ENCODE measurements at regions not wholly inside any gene's neighbourhood (a gene's known extent, or its start where the extent isn't known, plus 50 kb on each side); places are given as distances from the start of the nearest gene placed in this dataset.

DNA sequence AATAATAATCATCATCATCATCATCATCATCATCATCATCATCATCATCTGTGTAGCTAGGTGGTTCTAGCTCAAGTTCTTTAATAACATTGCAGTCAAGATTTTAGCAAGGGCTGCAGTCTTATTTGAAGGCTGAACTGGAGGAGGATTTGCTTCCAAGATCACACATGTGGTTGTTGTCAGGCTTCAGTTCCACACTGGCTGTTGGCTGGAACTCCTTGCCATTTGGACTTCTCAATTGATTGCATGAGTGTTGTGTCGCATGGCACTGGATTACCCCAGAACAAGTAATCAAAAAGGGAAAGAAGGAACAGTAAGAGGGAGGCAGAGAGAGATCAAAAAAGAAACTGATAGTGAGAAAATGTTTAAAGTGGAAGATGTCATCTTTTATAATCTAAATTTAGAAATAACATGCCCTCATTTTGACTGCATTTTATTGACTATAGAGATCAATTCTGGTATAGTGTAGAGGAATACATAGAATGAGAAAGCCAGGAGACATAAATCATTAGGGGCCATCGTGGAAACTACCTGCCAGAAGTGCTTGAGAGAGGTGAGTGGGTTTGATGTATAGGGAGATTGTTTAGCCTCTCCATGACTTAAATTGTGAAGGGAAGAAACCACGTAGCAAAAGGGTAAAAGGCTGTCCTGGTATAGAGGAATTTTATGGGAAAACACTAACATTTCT is 346.6 kb upstream of the RBMS3 start (continued):
- TF ChIP-seq, protein P1, sequence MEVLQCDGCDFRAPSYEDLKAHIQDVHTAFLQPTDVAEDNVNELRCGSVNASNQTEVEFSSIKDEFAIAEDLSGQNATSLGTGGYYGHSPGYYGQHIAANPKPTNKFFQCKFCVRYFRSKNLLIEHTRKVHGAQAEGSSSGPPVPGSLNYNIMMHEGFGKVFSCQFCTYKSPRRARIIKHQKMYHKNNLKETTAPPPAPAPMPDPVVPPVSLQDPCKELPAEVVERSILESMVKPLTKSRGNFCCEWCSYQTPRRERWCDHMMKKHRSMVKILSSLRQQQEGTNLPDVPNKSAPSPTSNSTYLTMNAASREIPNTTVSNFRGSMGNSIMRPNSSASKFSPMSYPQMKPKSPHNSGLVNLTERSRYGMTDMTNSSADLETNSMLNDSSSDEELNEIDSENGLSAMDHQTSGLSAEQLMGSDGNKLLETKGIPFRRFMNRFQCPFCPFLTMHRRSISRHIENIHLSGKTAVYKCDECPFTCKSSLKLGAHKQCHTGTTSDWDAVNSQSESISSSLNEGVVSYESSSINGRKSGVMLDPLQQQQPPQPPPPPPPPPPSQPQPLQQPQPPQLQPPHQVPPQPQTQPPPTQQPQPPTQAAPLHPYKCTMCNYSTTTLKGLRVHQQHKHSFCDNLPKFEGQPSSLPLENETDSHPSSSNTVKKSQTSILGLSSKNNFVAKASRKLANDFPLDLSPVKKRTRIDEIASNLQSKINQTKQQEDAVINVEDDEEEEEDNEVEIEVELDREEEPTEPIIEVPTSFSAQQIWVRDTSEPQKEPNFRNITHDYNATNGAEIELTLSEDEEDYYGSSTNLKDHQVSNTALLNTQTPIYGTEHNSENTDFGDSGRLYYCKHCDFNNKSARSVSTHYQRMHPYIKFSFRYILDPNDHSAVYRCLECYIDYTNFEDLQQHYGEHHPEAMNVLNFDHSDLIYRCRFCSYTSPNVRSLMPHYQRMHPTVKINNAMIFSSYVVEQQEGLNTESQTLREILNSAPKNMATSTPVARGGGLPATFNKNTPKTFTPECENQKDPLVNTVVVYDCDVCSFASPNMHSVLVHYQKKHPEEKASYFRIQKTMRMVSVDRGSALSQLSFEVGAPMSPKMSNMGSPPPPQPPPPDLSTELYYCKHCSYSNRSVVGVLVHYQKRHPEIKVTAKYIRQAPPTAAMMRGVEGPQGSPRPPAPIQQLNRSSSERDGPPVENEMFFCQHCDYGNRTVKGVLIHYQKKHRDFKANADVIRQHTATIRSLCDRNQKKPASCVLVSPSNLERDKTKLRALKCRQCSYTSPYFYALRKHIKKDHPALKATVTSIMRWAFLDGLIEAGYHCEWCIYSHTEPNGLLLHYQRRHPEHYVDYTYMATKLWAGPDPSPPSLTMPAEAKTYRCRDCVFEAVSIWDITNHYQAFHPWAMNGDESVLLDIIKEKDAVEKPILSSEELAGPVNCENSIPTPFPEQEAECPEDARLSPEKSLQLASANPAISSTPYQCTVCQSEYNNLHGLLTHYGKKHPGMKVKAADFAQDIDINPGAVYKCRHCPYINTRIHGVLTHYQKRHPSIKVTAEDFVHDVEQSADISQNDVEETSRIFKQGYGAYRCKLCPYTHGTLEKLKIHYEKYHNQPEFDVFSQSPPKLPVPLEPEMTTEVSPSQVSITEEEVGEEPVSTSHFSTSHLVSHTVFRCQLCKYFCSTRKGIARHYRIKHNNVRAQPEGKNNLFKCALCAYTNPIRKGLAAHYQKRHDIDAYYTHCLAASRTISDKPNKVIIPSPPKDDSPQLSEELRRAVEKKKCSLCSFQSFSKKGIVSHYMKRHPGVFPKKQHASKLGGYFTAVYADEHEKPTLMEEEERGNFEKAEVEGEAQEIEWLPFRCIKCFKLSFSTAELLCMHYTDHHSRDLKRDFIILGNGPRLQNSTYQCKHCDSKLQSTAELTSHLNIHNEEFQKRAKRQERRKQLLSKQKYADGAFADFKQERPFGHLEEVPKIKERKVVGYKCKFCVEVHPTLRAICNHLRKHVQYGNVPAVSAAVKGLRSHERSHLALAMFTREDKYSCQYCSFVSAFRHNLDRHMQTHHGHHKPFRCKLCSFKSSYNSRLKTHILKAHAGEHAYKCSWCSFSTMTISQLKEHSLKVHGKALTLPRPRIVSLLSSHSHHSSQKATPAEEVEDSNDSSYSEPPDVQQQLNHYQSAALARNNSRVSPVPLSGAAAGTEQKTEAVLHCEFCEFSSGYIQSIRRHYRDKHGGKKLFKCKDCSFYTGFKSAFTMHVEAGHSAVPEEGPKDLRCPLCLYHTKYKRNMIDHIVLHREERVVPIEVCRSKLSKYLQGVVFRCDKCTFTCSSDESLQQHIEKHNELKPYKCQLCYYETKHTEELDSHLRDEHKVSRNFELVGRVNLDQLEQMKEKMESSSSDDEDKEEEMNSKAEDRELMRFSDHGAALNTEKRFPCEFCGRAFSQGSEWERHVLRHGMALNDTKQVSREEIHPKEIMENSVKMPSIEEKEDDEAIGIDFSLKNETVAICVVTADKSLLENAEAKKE (CRISPR knock-in tag; IDR thresholded peaks at IDR 0.05): no peak
- TF ChIP-seq, protein P2, sequence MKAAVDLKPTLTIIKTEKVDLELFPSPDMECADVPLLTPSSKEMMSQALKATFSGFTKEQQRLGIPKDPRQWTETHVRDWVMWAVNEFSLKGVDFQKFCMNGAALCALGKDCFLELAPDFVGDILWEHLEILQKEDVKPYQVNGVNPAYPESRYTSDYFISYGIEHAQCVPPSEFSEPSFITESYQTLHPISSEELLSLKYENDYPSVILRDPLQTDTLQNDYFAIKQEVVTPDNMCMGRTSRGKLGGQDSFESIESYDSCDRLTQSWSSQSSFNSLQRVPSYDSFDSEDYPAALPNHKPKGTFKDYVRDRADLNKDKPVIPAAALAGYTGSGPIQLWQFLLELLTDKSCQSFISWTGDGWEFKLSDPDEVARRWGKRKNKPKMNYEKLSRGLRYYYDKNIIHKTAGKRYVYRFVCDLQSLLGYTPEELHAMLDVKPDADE (IDR thresholded peaks at IDR 0.05): no peak
- TF ChIP-seq NANOG (IDR thresholded peaks at IDR 0.05; ENCODE audit: borderline replicate concordance) (no peak), CREB1 (CRISPR knock-in tag; IDR thresholded peaks at IDR 0.05; ENCODE audit: low read depth) (no peak)

DNA sequence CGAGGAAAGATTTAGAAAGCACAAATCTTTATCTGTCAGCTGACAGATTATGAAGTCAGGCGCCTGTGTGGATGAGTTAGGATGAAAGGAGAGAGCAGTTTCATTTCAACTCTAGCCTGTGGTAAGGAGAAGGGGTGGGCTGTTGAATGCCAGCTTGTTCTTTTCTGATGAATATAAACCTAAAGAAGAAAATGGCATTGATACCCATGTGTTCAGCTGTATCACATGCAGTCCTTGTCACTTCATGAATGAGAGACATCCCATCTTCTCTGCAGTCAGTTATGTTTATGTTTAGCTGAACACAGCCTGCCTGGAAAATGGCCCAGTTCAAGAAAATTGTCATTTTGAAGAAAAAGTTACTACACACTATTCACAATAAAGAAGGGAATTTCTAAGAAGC is 345.7 kb upstream of the RBMS3 start:
- H3K4me2 ChIP-seq: no peak overlapping the region
- ATAC-seq: no peak
- no peaks in the 10 kb centered on the region for H3K36me3 ChIP-seq (ENCODE audit: insufficient read depth)
- H3K36me3 Mint-ChIP-seq (ENCODE audit: low read depth): no peaks in the 10 kb centered on the region
- H3K4me1 Mint-ChIP-seq: no peaks in the 10 kb centered on the region
- no peak overlapping the region for H2AFZ ChIP-seq
- H3K79me2 ChIP-seq (replicated peaks; ENCODE audit: insufficient read depth): no peaks in the 10 kb centered on the region
- TF ChIP-seq EZH2 (IDR thresholded peaks at IDR 0.05; ENCODE audit: low read depth, unreplicated experiment): no peak
- TF ChIP-seq, protein P2 (IDR thresholded peaks at IDR 0.05): no peak
- DNase-seq (ENCODE audit: low spot score): no peak
- no peaks in the 10 kb centered on the region for H3K9me3 Mint-ChIP-seq
- H3K4me3 ChIP-seq: no peak overlapping the region
- no peak overlapping the region for H3K4me3 Mint-ChIP-seq
- H3K9me2 ChIP-seq (ENCODE audit: insufficient read depth): 0 out of 2 replicates have a peak, but pooled peaks cover 7% of the 10 kb centered on the region
- no peak overlapping the region for H3K27ac ChIP-seq (ENCODE audit: low read depth)
- peaks cover 2% of the 10 kb centered on the region for H3K27me3 Mint-ChIP-seq (ENCODE audit: insufficient read depth, low read depth, poor library complexity)
- no peaks in the 10 kb centered on the region for H3K4me1 ChIP-seq (ENCODE audit: insufficient read depth)
- H3F3A ChIP-seq (replicated peaks; ENCODE audit: low read depth): no peaks in the 10 kb centered on the region
- no peak overlapping the region for H3K27ac Mint-ChIP-seq
- no peaks in the 10 kb centered on the region for H4K20me1 ChIP-seq (replicated peaks; ENCODE audit: insufficient read depth)
- no peaks in the 10 kb centered on the region for H3K27me3 ChIP-seq (ENCODE audit: insufficient read depth)
